Fibroblast of lung (primary cell): ENCODE measurements at regions not wholly inside any gene's neighbourhood (a gene's known extent, or its start where the extent isn't known, plus 50 kb on each side); places are given as distances from the start of the nearest gene placed in this dataset.

Experiments
- DNase-seq, 2 donors: peaks; one replicate each; pipeline versions ENCODE4 v3.0.0 to v3.0.0-alpha.2; 2010; ENCODE audit warnings: low read depth in 2 of 2
- H2AFZ ChIP-seq: 2 replicates; pipeline ENCODE4 v1.5.1; 2012; ENCODE audit warnings: low read length, control low read depth, inconsistent platforms
- H3K27ac ChIP-seq: 2 replicates; pipeline ENCODE4 v1.5.1; 2011; ENCODE audit warnings: low read length, control low read depth; ENCODE audit not compliant: insufficient read depth
- H3K27me3 ChIP-seq: 2 replicates; pipeline ENCODE4 v1.5.1; 2011; ENCODE audit warnings: mild to moderate bottlenecking, low read length; ENCODE audit not compliant: control insufficient read depth, insufficient read depth
- H3K36me3 ChIP-seq: 2 replicates; pipeline ENCODE4 v1.5.1; 2011; ENCODE audit warnings: low read length; ENCODE audit not compliant: control insufficient read depth, insufficient read depth
- H3K4me1 ChIP-seq: 2 replicates; pipeline ENCODE4 v1.5.1; 2011; ENCODE audit warnings: low read length; ENCODE audit not compliant: control insufficient read depth, insufficient read depth; ENCODE audit errors: extremely low read depth
- H3K4me2 ChIP-seq: 2 replicates; pipeline ENCODE4 v1.5.1; 2011; ENCODE audit warnings: low read length, control low read depth; ENCODE audit not compliant: insufficient read depth; ENCODE audit errors: extremely low read depth
- H3K4me3 ChIP-seq, 4 experiments: fragments of 200-600 bp in 1 of 4; sonication (generic) in 1 of 4; replicated peaks in 1 of 4; 2 replicates each; pipeline ENCODE4 v1.5.1; 2011 to 2016; ENCODE audit warnings: low read length in 4 of 4, low read depth in 3 of 4, mild to moderate bottlenecking in 3 of 4, control low read depth in 2 of 4, inconsistent platforms in 1 of 4, mixed read lengths in 1 of 4; ENCODE audit not compliant: insufficient read depth in 1 of 4; ENCODE audit errors: control extremely low read depth in 1 of 4
- H3K79me2 ChIP-seq: 2 replicates; pipeline ENCODE4 v1.5.1; 2012; ENCODE audit warnings: mild to moderate bottlenecking, low read length, inconsistent platforms; ENCODE audit not compliant: control insufficient read depth, insufficient read depth
- H3K9ac ChIP-seq: 2 replicates; pipeline ENCODE4 v1.5.1; 2011; ENCODE audit warnings: mild to moderate bottlenecking, low read length, control low read depth; ENCODE audit not compliant: insufficient read depth
- H3K9me3 ChIP-seq: 2 replicates; pipeline ENCODE4 v1.5.1; 2012; ENCODE audit warnings: low read depth, low read length; ENCODE audit not compliant: control insufficient read depth, insufficient read depth
- H4K20me1 ChIP-seq: 2 replicates; pipeline ENCODE4 v1.5.1; 2011; ENCODE audit warnings: low read length; ENCODE audit not compliant: control insufficient read depth, insufficient read depth; ENCODE audit errors: extremely low read depth
- EZH2 ChIP-seq: IDR thresholded peaks from 2 replicates; pipeline ENCODE4 v1.5.1; 2012; ENCODE audit warnings: low read length, control low read depth, mild to moderate bottlenecking; ENCODE audit errors: missing control alignments
- TF ChIP-seq, protein P1 (sequence below), 2 donors: IDR thresholded peaks in 1 of 2; conservative IDR thresholded peaks in 1 of 2; 1 replicate in 1 of 2; 2 replicates in 1 of 2; pipeline ENCODE4 v1.5.1; 2011 to 2012; ENCODE audit warnings: low read length in 2 of 2, control low read depth in 1 of 2, inconsistent platforms in 1 of 2, low read depth in 1 of 2, mild to moderate bottlenecking in 1 of 2

DNA sequence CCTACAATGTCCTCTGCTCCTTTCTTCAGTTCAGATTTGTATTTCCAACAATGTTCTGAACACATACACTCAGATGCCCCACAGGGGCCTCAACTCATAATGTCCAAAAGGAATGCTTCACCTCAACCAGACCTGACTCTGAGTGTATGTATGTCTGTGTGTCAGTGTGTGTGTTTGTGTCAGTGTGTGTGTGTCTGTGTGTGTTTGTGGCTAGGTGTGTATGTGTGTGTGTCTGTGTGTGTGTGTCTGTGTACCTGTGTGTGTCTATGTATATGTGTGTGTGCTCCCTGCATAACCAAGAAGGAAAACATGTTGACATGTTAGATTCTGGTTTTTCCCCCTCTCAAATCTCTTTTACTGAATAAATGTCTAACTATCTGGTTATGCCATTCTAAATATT is 87.3 kb upstream of the PCSK1 start:
- no peak for TF ChIP-seq EZH2
- TF ChIP-seq, protein P1, sequence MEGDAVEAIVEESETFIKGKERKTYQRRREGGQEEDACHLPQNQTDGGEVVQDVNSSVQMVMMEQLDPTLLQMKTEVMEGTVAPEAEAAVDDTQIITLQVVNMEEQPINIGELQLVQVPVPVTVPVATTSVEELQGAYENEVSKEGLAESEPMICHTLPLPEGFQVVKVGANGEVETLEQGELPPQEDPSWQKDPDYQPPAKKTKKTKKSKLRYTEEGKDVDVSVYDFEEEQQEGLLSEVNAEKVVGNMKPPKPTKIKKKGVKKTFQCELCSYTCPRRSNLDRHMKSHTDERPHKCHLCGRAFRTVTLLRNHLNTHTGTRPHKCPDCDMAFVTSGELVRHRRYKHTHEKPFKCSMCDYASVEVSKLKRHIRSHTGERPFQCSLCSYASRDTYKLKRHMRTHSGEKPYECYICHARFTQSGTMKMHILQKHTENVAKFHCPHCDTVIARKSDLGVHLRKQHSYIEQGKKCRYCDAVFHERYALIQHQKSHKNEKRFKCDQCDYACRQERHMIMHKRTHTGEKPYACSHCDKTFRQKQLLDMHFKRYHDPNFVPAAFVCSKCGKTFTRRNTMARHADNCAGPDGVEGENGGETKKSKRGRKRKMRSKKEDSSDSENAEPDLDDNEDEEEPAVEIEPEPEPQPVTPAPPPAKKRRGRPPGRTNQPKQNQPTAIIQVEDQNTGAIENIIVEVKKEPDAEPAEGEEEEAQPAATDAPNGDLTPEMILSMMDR (conservative IDR thresholded peaks at IDR 0.05 in 1 of 2, IDR thresholded peaks at IDR 0.05 in 1 of 2; ENCODE audit: low read depth in 1 of 2, low read length in 2 of 2), result no peak
- Histone ChIP-seq H3K36me3 (no peaks in the 10 kb centered on the region), H3K4me2 (no peak overlapping the region), H2AFZ (no peak overlapping the region), H3K79me2 (no peaks in the 10 kb centered on the region), H3K9ac (no peak overlapping the region), H3K9me3 (no peaks in the 10 kb centered on the region), H3K4me1 (no peaks in the 10 kb centered on the region), H4K20me1 (no peaks in the 10 kb centered on the region), H3K27ac (no peak overlapping the region), H3K27me3 (peaks cover 3% of the 10 kb centered on the region), H3K4me3 (no peak overlapping the region)
- no peak for DNase-seq

DNA sequence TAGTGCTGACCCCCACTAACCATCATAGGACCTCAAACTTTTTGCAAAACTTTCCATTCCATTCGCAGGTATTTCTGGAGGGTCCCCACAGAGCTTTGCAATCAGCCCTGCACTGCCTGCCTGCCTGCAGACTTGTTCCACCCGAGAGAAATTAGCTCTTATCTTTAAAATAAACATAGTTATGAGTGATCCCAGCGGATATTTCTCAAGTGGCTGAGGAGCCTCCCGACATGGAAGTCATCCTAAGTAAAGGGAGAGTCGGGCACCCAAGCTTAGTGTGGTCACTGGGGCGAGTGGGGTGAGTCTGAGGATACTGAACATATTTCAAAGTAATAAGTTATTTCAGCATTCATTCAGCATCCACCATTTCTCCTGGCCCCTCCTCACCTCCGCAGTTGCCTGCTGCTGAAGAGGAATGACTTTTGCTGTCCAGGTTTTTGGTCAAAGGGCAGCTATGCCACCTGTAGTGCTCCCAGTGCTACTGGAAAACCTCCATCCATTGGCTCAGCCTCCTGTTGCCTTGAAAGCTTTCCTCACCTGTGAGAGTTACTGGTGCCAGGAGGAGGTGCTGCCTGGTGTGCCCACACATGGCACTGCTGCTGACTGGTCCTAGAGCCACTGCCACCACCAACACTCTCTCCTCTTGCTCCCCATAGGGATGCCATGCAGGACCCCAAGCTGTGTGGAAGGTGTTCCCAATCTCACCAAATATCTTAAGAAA is 89.7 kb upstream of the PCSK1 start:
- Histone ChIP-seq H3K79me2 (no peaks in the 10 kb centered on the region), H3K9me3 (no peaks in the 10 kb centered on the region), H3K4me3 (no peak overlapping the region), H4K20me1 (no peaks in the 10 kb centered on the region), H3K27me3 (peaks cover 3% of the 10 kb centered on the region), H3K9ac (no peak overlapping the region), H2AFZ (no peak overlapping the region), H3K4me1 (no peaks in the 10 kb centered on the region), H3K4me2 (no peak overlapping the region), H3K27ac (no peak overlapping the region), H3K36me3 (no peaks in the 10 kb centered on the region)
- peak; percentile 12 to 25 for DNase-seq
- TF ChIP-seq EZH2, result no peak
- TF ChIP-seq, protein P1 (conservative IDR thresholded peaks at IDR 0.05 in 1 of 2, IDR thresholded peaks at IDR 0.05 in 1 of 2; ENCODE audit: low read depth in 1 of 2, low read length in 2 of 2), result no peak

DNA sequence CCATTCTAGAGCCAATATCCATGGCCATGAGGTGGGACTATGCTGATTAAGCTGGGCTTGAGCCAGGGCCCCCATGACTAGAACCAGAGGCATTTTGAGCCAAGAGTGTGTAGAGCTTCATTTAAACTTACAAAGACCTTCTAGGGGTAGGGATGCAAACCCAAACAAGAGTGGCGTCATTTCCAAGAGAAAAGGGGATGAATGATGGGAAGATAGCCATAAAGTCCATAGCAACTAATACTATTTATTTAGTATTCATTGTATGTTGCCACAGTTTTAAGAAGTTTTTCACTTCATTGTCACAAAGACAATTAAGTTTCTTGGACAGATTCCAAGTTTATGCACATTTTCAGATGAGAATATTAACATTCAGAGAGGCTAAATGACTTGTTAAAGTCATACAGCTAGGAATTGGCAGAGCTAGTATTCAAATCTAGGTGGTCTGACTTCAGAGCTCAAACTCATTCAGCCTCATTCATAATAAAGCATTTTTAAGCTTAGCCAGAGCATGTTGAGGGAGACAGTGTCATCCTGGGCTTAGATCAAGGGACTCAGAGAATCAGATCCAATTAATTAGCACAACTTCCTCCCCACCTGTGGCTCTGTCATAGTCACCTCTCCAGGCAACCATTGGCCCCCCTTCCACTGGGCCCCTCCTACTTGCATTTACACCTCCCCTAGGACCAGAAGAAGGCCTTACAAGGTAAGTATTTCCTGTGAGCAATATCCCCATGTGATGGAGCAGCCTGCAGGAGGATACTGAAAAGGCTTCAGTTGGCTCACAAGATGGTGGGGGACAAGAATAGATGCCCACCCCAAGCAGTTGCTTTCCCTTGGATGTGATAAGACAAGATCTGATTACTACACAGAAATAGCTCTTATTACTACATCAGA is 95.0 kb upstream of the PCSK1 start:
- no peak overlapping the region for H2AFZ ChIP-seq
- no peak for DNase-seq
- no peak overlapping the region for H3K4me3 ChIP-seq
- H3K4me2 ChIP-seq, result no peak overlapping the region
- H3K4me1 ChIP-seq, result no peaks in the 10 kb centered on the region
- TF ChIP-seq EZH2, result no peak
- TF ChIP-seq, protein P1 (conservative IDR thresholded peaks at IDR 0.05 in 1 of 2, IDR thresholded peaks at IDR 0.05 in 1 of 2; ENCODE audit: low read depth in 1 of 2, low read length in 2 of 2), result no peak
- no peak overlapping the region for H3K9ac ChIP-seq
- no peaks in the 10 kb centered on the region for H3K36me3 ChIP-seq
- no peaks in the 10 kb centered on the region for H4K20me1 ChIP-seq
- H3K27ac ChIP-seq, result no peak overlapping the region
- H3K9me3 ChIP-seq, result no peaks in the 10 kb centered on the region
- peaks cover under 1% of the 10 kb centered on the region for H3K27me3 ChIP-seq
- no peaks in the 10 kb centered on the region for H3K79me2 ChIP-seq
